ENCODE measurements at regions not wholly inside any gene's neighbourhood (a gene's known extent, or its start where the extent isn't known, plus 50 kb on each side); places are given as distances from the start of the nearest gene placed in this dataset.

GRCh38 chr15:91471468-91471867 is 371.4 kb downstream of the SV2B start:
- TF ChIP-seq CTCF (IDR thresholded peaks at IDR 0.05) (no peak), POLR2AphosphoS5 (IDR thresholded peaks at IDR 0.05) (no peak), EP300 (IDR thresholded peaks at IDR 0.05) (no peak), POLR2A (IDR thresholded peaks at IDR 0.05) (no peak)

Data from gastroesophageal sphincter (tissue), 3 donors.